WERI-Rb-1 (cell line): ENCODE measurements at regions not wholly inside any gene's neighbourhood (a gene's known extent, or its start where the extent isn't known, plus 50 kb on each side); places are given as distances from the start of the nearest gene placed in this dataset.

Experiments
- DNase-seq: peaks from one replicate; pipeline ENCODE4 v3.0.0-alpha.2; 2020
- H3K27ac ChIP-seq: fragments of 250-450 bp; sonication (Bioruptor Pico); 2 replicates; pipeline ENCODE4 v1.5.1; 2020; ENCODE audit warnings: mild to moderate bottlenecking, moderate library complexity
- H3K27me3 ChIP-seq: fragments of 250-450 bp; sonication (Bioruptor Pico); 2 replicates; pipeline ENCODE4 v1.5.1; 2021; ENCODE audit warnings: mild to moderate bottlenecking, low read depth, moderate library complexity; ENCODE audit not compliant: insufficient read depth, severe bottlenecking
- H3K36me3 ChIP-seq: fragments of 250-450 bp; sonication (Bioruptor Pico); 2 replicates; pipeline ENCODE4 v1.5.1; 2020; ENCODE audit warnings: mild to moderate bottlenecking, moderate library complexity
- H3K4me3 ChIP-seq: 2 replicates; pipeline ENCODE4 v1.5.1; 2011; ENCODE audit warnings: low read depth, mild to moderate bottlenecking, control low read depth, low read length
- H3K9me3 ChIP-seq: fragments of 250-450 bp; sonication (Bioruptor Pico); 2 replicates; pipeline ENCODE4 v1.5.1; 2021; ENCODE audit warnings: mild to moderate bottlenecking, moderate library complexity; ENCODE audit not compliant: severe bottlenecking
- TF ChIP-seq, protein P1 (sequence below): IDR thresholded peaks from 2 replicates; pipeline ENCODE4 v1.5.1; 2011; ENCODE audit warnings: low read depth, mild to moderate bottlenecking, control low read depth, inconsistent platforms, low read length

GRCh38 chr20:16624106-16624505 lies 50.9 kb upstream of the KIF16B start:
- H3K9me3 ChIP-seq = no peaks in the 10 kb centered on the region
- no peak overlapping the region for H3K4me3 ChIP-seq
- no peak for DNase-seq
- no peaks in the 10 kb centered on the region for H3K36me3 ChIP-seq
- TF ChIP-seq, protein P1, sequence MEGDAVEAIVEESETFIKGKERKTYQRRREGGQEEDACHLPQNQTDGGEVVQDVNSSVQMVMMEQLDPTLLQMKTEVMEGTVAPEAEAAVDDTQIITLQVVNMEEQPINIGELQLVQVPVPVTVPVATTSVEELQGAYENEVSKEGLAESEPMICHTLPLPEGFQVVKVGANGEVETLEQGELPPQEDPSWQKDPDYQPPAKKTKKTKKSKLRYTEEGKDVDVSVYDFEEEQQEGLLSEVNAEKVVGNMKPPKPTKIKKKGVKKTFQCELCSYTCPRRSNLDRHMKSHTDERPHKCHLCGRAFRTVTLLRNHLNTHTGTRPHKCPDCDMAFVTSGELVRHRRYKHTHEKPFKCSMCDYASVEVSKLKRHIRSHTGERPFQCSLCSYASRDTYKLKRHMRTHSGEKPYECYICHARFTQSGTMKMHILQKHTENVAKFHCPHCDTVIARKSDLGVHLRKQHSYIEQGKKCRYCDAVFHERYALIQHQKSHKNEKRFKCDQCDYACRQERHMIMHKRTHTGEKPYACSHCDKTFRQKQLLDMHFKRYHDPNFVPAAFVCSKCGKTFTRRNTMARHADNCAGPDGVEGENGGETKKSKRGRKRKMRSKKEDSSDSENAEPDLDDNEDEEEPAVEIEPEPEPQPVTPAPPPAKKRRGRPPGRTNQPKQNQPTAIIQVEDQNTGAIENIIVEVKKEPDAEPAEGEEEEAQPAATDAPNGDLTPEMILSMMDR = no peak
- H3K27me3 ChIP-seq = no peaks in the 10 kb centered on the region
- no peak overlapping the region for H3K27ac ChIP-seq
